SKM-1 treated with dmso at 0.1 percent for 144 hours (cell line): ENCODE measurements at regions not wholly inside any gene's neighbourhood (a gene's known extent, or its start where the extent isn't known, plus 50 kb on each side); places are given as distances from the start of the nearest gene placed in this dataset.
A peak's percentile ranks its signal among the peaks of the same experiment; 100 is the strongest.
"Not testable (repeated sequence)": the region's sequence is repeated elsewhere in the genome, so short reads cannot be mapped to it uniquely, and the experiment has no call there.

ENCODE experiments used
- DNase-seq: peaks from one replicate; lab custom pipeline; 2025; ENCODE audit not compliant: unreplicated experiment; lab: John Stamatoyannopoulos, UW

DNA sequence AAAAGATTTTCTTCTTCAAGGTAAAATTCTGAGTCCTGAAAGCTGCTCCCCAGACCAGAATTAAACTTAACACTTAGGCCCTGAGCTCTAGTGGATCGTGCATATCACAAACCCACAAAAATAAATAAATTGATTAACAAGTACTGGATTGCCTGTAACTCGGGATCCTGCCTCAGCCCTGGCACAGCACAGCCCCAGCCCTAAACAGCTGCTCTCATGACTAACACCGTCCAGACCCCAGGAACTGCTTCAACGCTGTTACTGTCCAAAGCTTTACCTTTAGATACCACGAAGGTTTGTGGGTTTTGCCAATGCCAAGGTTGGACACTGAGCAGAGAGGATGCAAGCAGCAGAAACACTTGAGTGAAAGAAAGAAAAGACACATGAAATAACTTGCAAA is 172.5 kb downstream of the COPRS start:
- no peak for DNase-seq

DNA sequence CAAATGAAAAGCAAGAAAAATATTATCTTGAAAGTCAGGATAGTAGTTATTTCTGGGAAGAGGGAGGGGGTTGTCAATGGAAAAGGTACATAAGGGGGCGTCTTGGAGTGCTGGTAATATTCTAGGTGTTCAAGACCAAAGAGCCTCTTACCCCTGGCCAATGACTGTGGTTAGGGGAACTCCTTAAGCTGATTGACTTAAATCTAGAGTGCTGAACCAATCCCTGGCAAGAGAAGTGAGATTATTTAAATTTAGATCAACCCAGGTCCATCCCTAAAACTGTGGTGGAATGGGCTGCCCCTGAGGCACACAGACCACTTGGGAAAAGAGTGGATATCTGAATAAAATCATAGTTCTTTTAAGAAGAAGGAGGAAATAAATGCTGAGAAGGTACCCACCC is 174.1 kb downstream of the COPRS start:
- DNase-seq: no peak

- DNase-seq: peak; percentile 84
Measured at GRCh38 chr17:31680126-31680525, 178.9 kb downstream of the COPRS start.

DNA sequence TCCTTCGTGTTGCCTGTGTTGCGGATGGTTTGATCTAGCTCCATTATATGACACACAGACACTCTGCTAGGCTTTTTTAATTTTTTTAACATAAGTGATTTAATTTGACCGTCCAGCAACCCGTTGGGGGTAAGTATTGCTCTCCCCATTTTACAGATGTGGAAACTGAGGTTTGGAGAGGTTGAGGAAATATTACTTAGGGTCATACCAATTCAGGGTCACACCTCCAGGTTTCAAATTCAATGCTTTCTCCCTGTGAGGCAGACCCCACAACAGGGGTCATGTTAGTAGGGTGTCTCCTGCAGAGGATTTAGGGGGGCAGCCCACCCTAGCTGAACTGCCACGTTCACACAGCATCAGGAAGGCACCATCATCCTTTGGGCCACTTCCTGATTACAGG is 179.4 kb downstream of the COPRS start:
- DNase-seq: no peak

GRCh38 chr17:31678431-31678830 is 180.6 kb downstream of the COPRS start:
- no peak for DNase-seq

DNA sequence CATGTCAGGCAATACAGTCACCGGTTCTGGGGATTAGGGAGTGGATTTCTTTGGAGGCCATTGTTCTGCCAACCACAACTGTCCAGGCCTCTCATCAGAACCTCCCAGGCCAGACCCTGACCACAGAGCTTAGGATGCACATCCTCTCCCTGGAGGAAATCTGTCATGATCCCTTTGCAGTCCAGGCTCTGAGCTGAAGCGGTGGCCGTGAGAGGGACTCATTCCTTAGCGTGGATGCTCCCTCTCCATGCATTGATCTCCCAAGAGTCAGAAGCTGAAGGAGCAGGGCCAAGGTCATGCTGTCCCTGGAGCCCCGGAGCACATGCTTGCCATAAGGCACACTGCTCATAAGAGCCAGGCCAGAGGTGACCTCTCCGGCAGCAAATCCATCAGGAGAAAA is 181.4 kb downstream of the COPRS start:
- DNase-seq: no peak

DNA sequence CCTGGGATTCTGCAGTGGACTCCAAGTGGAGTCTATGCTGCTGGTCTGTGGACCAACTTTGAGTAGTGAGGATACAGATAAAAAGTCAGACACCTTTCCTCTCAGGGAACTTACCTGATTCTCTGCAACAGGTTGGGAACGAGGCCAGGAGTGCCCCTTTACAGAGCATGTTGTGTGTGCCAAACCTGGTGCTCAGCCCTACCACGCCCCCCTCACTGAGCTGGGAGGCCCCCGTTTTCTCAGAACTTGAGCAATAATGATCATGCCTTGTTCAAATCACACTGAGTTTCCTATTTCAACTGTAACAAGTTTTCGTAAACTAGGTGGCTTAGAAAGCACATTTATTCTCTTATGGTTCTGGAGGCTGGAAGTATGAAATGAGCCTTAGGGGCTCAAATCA is 182.0 kb downstream of the COPRS start:
- DNase-seq: no peak

DNA sequence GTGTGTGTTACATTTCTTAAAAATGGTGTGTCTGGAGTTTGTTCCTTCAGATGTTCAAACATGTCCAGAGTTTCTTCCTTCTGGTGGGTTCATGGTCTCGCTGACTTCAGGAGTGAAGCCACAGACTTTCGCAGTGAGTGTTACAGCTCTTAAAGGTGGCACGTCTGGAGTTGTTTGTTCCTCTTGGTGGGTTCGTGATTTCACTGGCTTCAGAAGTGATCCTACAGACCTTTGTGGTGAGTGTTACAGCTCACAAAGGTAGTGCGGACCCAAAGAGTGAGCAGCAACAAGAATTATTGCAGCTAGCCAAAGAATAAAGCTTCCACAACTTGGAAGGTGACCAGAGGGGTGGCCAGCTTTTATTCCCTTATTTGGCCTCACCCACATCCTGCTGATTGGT is 183.7 kb downstream of the COPRS start:
- not testable (repeated sequence) for DNase-seq

DNA sequence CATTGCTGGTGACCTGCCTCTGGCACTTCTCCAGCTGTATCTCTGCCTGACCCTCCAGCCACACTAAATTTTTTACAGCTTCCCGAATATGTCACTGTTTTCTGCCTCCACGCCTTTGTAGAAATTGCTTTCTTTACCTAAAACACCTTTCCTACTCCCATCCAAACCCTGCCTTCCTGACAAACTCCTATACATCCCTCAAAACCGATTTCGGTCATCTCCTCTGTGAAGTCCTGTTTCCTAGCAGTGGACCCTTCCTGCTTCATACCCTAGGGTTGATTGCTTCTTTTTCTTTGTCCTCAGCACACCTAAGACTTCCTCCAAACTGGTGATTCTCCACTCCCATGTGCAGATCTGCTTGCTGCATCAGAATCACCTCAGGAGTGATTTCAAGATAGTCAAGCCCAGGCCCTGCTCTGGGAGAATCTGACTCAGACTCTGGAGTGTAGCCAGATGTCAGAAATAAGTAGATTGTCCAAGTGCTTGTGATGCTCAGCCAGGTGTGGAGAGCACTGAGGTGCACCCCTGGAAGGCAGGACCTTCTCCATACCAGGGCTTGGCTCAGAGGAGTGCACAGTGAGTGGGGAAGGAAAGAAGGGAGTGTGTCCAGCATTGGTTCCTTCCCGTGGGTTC is 184.2 kb downstream of the COPRS start:
- DNase-seq: no peak

DNA sequence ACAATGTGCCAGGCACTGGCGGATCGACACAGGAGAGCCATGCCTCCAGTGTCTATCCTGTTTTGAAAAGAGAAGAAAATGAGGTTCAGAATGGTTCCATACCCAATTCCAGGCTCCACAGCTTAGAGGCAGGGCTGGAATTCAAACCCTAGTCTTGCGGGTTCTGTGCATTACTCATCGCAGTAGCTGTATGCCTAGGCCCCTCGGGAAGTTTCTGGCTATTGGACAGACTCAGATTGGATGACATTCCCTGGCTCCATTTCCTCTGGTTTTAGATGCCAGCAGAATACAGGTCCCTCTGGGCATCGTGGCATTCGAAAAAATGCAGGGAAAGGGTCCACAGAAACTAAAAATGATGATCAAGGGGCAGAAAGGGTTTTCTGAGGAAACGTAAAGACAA is 184.7 kb downstream of the COPRS start:
- DNase-seq: no peak

DNA sequence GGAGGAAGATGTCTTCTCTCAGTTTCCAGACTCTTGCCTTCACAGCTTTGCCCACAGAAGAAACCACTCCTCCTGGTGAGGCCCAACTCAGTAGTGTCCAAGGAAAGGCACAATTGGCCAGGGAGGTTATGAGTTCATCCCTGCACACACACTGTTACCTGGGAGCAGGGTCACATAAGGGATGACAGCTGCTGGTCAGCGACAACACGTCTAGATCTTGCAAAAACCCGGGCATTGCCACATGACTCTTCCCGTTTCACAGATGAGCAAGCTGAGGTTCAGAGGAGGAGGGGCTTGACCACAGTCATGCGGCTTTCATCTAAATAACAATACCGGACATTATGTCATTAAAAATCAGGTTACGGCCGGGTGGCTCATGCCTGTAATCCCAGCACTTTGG is 186.0 kb downstream of the COPRS start:
- DNase-seq: no peak

DNA sequence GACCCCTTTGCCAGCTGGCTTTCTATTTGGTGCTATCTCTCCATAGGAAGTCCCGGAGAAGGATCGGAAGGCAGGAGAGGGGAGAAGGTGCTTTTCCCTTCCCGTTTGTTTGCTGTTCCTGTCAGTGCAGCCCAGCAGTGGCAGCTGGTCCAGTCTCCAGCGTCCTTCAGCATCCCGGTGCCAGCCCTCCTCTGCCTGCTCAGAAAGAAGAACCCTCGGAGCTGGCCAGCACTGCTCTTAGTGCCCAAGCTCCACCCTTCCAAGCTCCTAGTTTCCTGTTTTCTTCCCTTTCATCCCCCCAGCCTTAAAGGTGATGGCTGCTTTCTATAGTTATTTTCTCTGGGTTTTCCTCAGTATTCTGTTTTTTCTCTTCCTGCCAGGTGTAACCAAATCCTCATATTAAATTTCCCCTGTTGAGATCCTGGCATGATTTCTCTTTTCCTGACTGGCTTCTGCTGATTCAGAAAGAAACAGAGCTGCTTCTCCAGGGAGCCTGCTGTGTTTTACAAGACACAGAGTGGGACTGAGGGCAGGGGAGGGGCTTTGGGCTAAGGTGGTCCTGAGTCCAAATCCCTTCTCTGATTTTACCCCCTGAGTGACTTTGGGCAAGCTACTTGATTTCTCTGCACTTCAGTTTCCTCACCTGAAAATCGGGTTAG is 186.8 kb downstream of the COPRS start:
- DNase-seq: no peak

- no peak for DNase-seq
Measured at GRCh38 chr17:31663576-31663975, 195.5 kb downstream of the COPRS start.

GRCh38 chr17:31660684-31661083 is 198.4 kb downstream of the COPRS start:
- no peak for DNase-seq

DNA sequence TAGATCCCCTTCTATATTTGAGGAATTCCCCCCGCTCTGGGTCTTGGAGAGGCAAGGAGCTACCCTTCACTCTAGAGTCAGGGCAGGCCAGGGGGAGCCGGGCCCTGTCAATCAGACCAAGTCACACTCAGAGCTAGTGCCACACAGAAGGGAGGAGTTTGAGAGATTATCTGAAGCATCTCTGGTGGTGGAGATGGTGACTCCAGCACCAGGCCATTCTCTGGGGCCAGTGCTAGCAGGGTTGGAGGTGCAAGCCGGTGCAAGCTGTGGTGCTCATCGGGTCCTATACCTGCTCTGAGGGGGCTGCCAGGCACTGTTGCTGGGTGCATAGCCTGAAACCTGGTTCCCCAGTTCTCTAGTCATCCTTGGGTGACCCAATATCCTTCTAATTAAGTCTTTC is 201.2 kb downstream of the COPRS start:
- no peak for DNase-seq

GRCh38 chr17:31654936-31655335 is 204.1 kb downstream of the COPRS start:
- no peak for DNase-seq

DNA sequence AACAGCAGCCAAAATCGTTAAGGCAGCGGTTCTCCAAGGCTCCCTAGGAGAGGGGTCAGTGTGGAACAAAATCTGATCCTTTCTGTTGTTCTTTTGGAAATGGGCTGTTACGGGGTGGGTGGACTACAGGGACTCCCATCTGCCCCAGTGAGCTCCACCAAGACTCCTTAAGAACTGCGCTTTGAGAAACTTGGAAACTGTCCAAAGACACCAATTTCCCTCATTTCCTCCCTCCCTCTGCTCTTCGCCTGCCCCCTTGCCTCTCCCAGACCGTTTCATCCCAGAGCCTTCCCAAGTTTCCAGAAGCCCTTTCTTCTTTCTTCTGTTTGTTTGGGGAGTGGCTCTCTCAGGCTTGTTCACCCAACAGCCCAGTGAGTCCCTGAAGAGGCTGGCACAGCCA is 205.4 kb downstream of the COPRS start:
- DNase-seq: no peak

DNA sequence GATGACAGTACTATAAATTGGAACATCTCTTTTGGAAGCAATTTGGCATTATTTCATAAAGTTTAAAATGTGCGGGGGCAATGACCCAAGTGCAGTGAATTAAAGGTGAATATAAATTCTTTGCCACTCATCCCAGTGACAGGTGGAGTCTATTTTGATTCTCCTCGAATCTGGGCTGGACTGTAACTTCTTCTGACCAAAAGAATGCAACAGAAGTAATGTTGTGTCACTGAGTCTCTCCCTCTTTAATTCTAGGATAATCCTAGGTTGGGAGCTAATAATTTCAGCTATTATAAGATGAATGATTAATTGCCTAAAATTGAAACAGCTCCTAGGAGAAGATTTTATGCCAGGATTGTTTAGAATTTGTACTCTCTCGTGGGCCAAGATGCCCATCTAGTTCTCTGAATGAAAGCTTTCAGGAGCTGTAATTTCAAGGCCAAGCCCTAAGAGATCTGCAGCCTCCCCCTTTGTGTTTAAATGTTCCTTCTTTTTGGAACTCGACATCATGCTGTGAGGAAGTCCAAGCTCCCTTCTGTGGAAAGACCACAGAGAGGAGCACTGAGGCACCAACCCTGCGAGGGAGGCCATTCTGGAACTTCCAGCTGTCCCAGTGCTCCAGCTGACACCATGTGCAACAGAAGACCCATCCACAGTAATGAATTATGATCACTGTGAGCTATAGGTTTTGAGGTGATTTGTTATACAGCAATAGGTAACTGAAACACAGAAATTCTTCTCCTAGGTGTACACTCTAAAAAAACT is 208.1 kb downstream of the COPRS start:
- no peak for DNase-seq

GRCh38 chr17:31649302-31649701 is 209.7 kb downstream of the COPRS start:
- DNase-seq: no peak

DNA sequence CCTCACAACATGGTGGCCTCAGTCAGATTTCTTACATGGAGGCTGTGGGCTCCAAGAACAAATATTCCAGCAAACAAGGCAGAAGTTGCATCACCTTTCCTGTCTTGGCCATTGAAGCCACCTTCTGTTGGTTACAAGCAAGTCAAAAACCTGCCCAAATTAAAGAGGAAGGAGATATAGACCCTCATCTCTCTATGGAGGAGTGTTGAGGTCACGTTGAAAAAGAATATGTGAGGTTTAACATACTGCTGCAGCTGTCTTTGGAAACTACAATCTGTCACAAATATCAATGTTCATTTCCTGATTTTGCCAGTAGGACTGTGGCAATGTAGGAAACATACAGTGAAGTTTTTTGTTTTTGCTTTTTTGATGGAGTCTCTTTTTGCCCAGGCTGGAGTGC is 211.4 kb downstream of the COPRS start:
- DNase-seq: no peak

DNA sequence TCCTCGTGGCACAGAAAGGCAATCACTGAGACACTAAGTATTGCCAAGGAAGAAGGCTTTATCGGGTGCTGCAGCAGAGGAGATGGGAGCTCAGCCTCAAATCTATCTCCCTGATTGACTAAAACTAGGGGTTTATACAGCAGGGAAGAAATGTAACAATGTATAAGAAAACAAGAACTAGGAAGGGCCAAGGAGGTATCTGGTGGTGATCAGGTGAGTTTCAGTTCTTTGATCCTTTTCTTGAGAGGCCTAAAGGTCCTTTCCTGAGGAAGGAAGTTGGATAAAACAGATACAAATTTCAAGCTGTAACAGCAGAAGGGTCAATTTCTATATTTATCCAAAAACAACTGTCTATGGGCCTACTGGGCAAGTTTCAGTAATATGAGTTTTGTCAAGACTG is 212.4 kb downstream of the COPRS start:
- DNase-seq: no peak

- DNase-seq: no peak
Measured at GRCh38 chr17:31645351-31645750, 213.7 kb downstream of the COPRS start.
